HG03045 (cell line): ENCODE measurements at regions not wholly inside any gene's neighbourhood (a gene's known extent, or its start where the extent isn't known, plus 50 kb on each side); places are given as distances from the start of the nearest gene placed in this dataset.

Experiments used
- ATAC-seq: cut with Tn5 transposase; IDR thresholded peaks from one replicate; pipeline ENCODE4 v1.9.1; 2021; ENCODE audit warnings: mild to moderate bottlenecking, moderate library complexity; ENCODE audit not compliant: unreplicated experiment

DNA sequence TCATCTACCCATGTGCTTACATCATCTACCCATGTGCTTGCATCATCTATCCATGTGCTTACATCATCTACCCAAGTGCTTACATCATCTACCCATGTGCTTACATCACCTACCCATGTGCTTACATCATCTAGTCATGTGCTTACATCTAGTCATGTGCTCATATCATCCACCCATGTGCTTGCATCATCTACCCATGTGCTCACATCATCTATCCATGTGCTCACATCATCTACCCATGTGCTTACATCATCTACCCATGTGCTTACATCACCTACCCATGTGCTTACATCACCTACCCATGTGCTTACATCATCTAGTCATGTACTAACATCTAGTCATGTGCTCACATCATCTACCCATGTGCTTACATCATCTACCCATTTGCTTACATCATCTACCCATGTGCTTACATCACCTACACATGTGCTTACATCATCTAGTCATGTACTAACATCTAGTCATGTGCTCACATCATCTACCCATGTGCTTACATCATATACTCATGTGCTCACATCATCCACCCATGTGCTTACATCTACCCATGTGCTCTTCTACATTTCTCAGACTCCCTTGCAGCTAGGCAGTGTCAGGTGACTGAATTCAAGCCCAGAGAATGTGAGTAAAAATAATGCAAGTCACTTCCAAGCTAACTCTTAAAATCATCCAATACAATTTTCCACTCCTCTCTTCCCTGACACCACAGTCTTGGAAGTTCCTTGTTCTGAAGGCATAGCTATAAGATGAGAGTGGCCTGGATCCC lies 196.8 kb downstream of the CBLN1 start:
- ATAC-seq: no peak

DNA sequence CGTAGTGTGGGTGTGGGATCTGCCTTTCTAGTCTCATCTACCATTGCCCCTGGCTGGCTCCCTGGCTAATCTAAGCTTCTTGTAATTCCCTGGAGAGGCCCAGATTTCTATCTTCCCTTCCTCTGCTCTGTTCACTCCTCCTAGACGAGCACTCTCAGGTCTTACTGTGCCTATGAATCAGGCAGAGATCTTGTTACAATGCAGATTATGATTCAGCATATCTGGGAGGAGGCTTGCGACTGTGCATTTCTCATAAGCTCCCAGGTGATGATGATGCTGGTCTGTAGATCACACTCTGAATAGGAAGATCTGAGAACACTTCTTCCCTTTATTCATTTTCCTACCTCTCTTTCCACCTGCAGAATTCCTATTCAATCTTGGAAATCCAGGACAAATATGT lies 200.1 kb downstream of the CBLN1 start:
- ATAC-seq: no peak

DNA sequence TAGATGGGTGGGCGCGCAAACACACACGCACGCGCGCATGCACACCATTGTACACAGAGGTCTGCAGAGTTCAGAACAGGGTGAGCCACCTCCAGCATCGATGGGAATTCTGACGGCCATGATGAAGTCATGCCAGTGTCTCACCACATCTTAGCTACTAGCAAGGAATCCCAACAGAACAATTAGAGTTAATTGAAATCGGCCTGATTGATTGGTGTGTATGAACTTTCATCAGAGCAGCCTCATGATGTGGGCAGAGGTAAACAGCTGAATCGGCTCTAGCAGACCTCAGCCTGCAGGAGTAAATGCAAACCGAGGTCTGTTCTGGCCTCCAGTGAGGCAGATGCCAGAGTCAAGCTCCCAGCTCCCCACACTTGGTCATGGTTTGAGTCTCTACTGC lies 200.6 kb downstream of the CBLN1 start:
- ATAC-seq: no peak

DNA sequence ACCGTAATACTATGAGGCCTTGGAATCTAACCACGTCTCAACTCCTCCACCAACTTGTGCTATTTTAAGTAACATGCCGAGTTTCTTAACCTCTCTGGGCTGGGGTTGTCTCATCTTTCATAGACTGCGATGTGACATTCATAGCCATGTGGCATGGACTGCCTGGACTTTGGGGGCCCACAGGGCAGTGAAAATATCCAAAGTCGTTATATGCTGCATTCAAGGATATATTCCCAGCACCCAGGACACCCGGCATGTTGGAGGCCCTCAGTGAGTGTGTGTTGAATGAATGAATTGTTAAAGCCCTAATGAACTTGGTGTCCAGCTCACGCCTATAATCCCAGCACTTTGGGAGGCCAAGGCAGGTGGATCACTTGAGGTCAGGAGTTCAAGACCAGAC lies 203.1 kb downstream of the CBLN1 start:
- ATAC-seq: no peak

DNA sequence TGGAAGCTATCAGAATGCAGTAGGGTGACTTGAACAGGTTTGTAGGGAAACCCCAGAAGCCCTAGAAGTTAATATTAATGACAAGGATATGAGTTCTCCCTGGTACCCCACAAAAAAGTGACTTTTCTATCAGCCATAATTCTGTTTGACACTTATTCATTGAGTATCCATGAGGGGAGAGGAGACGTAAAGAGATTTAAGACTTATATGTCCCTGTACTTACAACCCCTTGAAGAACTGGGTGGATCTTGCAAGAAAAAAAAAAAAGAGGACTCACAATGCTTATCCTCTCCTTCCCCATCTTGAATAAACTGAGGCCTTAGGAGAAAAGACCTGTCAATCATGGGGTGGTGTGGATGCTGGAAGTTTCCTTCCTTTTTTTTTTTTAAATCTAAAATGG lies 203.5 kb downstream of the CBLN1 start:
- no peak for ATAC-seq

DNA sequence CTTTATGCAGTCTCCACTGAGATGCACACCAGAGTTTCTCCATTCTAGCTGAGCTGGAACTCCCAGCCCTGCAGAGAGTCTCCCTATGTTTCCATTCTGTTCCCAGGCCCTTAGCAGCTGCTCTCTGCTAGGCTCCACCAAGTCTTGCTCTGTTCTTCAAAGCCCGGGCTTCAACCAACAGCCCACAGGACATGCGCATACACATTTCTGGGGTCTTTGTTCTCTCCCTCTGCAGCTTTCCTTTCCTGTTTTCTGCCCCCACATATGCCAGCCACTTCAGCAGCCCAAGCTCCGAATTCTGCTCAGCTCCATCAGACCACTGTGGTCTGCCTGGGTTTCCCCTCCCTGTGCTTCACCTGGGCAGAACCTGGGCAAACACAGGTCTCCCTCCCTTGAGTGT lies 205.9 kb downstream of the CBLN1 start:
- ATAC-seq: no peak

DNA sequence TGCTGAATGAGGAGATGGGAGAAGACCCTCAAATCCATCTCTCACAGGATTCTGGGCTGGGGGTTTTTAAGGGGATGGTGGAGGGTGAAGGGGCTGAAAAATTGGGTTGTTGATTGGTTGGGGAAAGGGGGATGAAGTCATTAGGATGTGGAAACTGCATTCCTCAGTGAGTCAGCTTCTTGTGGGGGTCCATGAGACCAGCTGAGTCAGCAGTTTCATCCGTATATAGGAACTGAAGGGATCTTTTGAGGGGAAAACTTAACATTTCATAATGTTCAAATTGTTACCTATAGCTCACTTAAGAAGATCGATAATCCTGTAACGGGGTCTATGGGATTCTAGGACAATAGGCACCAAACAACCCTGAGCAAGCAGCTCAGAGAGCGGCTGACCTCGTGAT lies 213.4 kb downstream of the CBLN1 start:
- ATAC-seq: no peak

DNA sequence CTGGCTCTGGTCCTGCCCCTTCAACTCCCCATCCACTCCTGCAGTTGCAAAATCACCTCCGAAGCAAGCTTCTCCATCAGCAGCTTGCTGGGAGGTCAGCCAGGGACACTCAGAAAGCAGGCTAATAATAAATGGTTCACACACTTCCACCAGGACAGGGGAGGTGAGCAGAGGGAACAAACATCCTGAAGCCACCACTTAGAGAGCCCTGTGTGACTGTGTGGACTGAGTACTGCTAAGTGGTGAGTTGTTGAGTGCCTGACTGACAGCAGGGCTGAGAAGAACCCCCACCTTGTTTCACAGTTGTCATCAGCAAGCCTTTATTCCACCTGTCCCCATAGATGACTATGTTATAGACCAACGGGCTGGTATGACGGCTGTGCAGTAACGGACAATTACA lies 213.9 kb downstream of the CBLN1 start:
- no peak for ATAC-seq

DNA sequence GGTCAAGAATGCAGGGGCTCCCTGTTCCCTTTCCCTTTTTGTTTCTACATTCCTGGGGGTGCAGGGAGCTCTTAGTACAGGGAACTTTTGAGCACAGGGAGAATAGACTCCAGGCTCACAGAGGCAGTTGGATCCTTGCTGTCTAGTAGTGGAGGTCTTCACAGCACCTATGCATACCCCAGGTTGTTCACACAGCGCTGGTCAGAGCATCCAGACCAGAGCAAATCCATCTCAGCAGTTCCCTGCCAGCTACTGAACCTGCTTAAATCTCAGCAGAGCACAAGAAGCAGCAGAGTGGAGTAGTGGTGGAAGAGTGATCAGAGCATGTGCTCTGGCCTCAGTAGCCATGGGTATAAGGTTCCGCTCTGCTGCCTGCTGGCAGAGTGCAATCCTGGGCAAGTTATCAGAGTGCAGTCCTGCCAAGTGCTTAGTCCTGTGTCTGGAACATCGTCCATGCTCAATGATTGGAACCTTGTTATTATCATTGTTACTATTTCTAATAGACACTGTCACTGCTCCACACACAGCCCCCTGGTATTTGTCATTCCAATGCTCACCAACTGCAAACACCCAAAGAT lies 220.4 kb downstream of the CBLN1 start:
- ATAC-seq: no peak

DNA sequence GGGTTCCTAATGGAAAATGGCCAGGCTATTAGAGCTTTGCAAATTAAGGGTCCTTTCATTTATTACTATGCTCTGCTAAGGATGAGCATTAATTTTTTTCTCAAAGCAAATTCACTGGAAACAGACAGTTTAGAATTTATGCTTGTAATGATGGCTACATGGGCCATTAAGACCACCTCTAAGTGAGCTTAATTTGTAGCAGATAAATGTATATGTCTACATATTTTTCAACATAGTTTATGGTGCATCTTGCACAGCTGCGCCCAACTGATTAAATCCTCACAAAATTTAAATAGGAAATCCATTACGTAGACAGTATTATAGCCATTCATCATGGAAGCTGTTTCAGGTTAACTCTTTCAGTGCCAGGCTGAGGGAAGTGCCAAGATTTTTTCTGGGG lies 220.9 kb downstream of the CBLN1 start:
- no peak for ATAC-seq

DNA sequence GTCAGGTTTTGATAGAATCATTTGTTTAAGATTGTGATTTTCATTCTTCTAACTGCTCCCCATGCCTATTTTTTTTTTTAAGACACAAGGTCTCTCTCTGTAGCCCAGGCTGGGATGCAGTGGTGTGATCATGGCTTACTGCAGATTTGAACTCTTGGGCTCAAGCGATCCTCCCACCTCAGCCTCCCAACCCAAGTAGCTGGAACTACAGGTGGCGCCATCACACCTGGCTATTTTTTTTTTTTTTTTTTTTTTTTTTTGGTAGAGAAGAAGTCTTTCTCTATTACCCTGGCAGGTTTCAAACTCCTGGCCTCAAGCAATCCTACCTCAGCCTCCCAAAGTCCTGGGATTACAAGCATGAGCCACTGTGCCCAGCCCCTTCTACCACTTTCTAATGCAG lies 223.3 kb downstream of the CBLN1 start:
- ATAC-seq: no peak

DNA sequence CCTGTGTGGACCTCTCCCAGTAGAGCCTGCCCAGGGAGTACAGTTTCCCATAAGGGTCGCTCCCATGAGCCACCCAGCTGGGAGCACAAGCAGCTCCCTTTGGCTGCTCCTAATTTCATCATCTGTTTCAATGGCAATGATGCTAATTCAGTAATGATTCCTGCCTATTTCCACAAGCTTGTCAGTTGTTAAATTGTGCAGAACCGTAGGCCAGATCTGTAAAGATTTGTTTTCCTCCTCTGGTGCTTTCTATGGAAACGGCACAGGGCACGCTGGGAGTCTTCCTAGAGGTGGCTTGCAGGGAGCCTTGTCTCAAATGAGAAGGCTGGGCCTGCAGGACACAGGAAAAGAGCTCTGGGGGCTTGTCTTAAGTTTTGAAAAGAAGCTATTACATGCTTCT lies 223.7 kb downstream of the CBLN1 start:
- no peak for ATAC-seq

DNA sequence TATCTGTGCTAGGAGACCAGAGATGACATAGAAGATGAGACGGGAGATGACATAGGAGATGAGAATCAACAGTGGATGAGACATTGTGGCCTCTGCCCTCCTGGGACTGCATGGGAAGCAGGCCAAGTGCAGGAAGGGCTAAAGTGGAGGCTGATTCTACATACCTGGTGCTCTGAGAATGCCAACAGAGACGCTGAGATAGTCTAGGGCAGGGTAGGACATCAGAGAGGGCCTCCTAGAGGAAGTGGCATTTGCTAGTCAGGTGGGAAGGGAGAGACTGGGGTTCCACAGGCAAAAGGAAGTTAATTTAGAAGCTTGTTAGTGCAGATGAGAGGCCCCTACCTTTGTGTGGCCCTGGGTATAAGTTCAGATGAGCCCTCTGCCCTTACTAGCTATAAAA lies 224.2 kb downstream of the CBLN1 start:
- no peak for ATAC-seq

DNA sequence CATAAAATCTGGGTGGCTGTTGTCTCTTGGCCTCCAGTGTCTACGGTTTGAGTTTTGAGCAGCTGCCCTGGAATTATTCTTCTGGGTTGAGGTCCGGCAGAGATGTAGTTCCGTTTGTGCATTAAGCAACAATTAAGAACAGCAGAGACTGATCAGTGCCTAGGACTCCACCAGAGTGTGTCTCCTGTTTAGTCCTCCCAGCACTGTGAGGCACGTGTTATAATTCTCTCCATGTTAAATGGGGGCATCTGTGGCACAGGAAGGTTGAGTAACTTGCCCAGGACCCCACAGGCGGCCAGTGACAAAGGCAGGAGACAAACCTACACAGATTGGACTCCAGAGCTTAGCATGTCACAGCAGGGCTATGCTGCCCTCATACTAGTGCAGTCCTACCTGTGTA lies 225.1 kb downstream of the CBLN1 start:
- no peak for ATAC-seq

DNA sequence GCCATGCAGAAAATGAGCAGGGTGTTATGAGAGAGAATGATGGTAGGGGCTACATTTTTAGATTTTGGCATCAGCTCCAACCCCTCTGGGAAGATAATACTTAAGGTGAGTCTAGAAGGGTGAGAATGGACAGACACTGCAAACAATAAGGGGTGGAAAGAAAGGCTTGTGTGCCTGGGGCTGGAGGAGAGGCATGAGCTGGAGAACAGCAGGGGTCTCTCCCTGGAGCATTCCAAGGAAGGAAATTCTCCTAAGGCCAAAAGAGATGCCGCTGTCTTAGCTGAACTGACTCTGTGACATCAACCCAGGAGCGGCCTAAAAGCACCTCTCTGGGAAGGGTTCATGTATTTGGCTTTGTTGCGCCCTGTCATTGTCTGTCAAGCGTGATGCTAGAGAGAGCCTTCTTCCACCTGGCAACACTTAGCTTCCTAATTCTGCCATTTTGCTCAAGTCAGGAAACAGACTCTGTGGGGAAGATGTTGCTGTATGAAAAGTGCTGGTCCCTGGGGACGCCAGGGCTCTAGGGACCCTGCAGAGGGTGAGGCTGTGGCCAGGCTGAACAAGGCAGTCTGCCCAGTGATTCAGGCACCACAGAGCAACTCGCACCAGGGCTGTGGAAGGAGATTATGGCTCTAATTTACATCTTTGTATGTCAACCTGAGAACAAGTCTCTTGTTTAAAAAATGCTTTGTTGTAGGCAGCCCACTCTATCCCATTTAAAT lies 225.7 kb downstream of the CBLN1 start:
- no peak for ATAC-seq

DNA sequence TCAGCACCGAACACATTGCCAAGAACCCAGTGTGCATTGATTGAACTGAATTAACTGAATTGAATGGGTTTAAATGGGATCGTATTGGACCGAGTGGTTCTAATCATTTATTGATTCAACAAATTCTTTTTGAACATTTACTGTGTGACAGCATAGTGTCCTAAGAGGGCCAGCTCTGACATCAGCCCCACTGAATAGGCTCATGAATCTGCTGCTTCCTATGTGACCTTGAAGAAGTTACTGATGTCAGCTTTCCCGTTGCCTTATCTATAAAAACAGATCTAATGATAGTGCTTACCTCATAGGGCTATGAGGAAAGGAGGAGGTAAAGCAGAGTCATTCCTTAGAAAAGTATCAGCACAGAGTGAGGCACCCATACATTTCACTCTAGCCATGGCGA lies 226.3 kb downstream of the CBLN1 start:
- no peak for ATAC-seq

DNA sequence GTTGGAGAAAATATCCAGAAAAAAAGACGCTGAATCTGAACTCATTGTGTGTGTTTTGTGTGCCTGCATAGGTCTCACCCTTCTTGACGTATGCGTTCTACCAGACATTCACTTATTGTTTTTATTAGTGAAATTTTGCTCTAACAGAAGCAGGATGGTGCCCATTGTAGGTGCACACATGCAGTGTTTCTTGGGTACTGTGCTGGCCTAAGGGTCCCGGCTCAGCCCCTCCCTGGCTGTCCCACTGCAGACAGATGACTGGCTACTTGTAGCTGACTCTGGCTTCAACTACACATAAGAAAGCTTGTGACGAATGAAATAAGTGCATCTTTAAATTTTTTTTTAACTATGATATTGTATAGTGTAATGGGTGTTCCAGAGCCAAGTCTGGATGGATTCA lies 227.0 kb downstream of the CBLN1 start:
- no peak for ATAC-seq

DNA sequence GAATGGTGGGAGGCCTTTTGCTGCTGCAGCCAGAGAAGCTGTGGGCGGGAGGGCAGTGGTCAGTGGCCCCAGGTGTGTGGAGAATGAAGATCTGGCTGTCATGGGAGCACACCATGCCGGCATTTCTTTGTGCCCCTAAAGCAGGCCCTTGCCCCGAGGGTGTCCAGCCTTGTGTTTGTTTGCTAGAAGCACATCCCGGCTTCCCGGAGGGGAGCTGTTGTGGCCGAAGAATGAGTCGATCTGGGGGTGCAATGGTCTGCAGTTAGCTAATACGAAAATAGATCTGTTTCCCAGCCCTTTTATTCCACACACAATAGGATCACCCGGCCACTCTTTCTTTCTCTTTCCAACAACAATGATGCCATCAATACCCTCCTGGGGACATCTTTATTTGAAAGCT lies 228.8 kb downstream of the CBLN1 start:
- no peak for ATAC-seq

DNA sequence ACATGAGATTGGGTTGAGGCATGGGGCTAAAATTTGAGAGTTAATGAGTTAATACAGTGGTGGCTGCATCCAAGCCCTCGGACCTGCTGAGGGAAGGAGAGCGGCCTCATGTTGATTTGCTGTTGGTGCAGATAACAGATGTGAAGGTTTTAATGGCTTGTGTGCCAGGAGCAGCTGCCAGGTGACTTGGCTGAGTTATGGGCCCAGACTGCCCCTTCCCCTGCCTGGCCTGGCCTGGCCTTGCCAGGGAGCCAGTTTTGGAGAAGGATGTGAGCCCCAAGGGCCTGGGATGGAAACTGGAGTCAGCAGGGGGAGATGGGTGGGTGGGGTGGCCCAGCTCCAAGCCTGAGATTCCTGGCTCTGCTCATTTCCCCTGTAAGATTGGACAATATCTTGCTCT lies 230.1 kb downstream of the CBLN1 start:
- no peak for ATAC-seq

DNA sequence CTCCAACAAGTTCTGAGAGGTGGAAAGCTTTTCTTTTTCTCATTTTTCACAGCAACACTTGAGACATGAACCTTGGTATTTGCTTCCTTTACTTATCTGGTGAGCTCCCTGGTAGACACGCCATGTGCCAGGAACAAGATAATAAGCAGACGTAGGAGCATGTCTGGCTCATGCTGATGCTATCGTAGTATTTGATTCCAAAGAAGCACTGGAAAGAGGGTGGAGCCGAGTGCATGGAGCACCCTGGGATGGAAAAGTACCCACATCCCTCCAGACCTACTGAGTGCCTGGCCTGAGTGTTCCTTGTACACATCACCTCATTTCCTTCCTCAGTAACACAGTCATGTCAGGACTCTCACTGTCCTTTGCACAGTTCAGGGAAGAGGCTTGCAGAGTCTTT lies 231.0 kb downstream of the CBLN1 start:
- ATAC-seq: no peak

DNA sequence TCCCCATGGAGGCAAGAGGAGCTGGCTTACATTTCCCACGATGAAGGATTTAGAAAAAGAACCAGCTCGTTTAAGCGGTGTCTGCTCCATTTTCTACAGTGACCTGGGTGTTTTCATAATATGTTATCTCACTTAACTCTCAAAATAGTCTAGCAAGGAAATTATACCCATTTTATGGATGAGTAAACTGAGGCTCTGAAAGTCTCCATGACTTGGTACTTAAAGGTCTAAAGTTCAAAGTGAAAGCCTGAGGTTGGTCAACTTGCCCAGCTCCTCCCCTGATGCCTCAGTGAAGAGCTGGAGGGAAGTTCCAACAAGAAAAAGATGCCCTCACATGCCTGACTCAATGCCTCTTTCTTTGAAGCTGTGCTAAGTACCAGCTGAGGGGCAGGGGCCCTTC lies 232.0 kb downstream of the CBLN1 start:
- no peak for ATAC-seq

DNA sequence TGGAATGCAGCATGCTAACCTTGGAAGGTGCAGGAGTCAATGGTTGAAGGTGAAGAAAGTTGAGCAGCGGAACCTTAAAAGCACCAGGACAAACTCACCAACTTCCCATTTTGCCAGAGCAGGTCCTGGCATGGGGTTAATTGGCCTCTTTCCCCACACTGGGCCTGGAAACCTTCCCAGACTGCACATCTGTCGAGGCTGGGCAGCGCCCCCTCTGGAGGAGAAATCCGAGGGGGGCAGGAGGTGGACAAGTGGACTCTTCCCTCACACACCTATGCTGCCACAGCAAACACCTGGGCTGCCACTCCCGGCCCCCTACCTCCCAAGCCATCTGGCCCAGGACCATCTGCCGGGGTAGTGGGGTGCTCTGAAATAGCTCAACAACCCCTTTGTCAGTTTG lies 232.4 kb downstream of the CBLN1 start:
- no peak for ATAC-seq
